Right lobe of liver (tissue), 4 donors: ENCODE measurements at regions not wholly inside any gene's neighbourhood (a gene's known extent, or its start where the extent isn't known, plus 50 kb on each side); places are given as distances from the start of the nearest gene placed in this dataset.

ENCODE experiments used
- POLR2A ChIP-seq: fragments of 450-650 bp; IDR thresholded peaks from one replicate; pipeline ENCODE4 v1.6.1; 2017; ENCODE audit warnings: antibody characterized with exemption, mild to moderate bottlenecking
- TF ChIP-seq, protein P1 (sequence below), 4 donors: fragments of 200-600 bp in 3 of 4; fragments of 450-650 bp in 1 of 4; IDR thresholded peaks; one replicate each; pipeline versions ENCODE4 v1.5.1 to v1.8.0; 2016 to 2022; ENCODE audit warnings: antibody characterized with exemption in 4 of 4, mild to moderate bottlenecking in 2 of 4
- donor health status: DM: no; HTN: no; CAD: no.
- donor health status: DM: no; HTN: no; CAD: no.
- donor health status: DM: no; HTN: yes; CAD: no.

- TF ChIP-seq, protein P1, sequence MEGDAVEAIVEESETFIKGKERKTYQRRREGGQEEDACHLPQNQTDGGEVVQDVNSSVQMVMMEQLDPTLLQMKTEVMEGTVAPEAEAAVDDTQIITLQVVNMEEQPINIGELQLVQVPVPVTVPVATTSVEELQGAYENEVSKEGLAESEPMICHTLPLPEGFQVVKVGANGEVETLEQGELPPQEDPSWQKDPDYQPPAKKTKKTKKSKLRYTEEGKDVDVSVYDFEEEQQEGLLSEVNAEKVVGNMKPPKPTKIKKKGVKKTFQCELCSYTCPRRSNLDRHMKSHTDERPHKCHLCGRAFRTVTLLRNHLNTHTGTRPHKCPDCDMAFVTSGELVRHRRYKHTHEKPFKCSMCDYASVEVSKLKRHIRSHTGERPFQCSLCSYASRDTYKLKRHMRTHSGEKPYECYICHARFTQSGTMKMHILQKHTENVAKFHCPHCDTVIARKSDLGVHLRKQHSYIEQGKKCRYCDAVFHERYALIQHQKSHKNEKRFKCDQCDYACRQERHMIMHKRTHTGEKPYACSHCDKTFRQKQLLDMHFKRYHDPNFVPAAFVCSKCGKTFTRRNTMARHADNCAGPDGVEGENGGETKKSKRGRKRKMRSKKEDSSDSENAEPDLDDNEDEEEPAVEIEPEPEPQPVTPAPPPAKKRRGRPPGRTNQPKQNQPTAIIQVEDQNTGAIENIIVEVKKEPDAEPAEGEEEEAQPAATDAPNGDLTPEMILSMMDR (IDR thresholded peaks at IDR 0.05), result no peak
- no peak for TF ChIP-seq POLR2A
Measured at GRCh38 chr10:64059884-64060283, 538.7 kb downstream of the REEP3 start.
